IMR-90 (cell line): ENCODE measurements at regions not wholly inside any gene's neighbourhood (a gene's known extent, or its start where the extent isn't known, plus 50 kb on each side); places are given as distances from the start of the nearest gene placed in this dataset.

Experiments used
- ATAC-seq: fragments of 200-7000 bp; cut with Tn5 transposase; 2 replicates; pipeline ENCODE4 v1.9.1; 2020; ENCODE audit warnings: low read depth, mild to moderate bottlenecking, moderate library complexity
- BruUV-seq: library from RNA; stranded (reverse); fragments of 400-500 nt; replicated peaks from 2 replicates; lab custom pipeline; 2021; lab: Mats Ljungman, UMichigan
- CTCF ChIA-PET: fragments of 300-600 bp; formaldehyde crosslinking; extraction: SDS; loops from one replicate; lab custom pipeline; 2021; ENCODE audit warnings: antibody characterized with exemption; lab: Yijun Ruan, JAX
- POLR2A ChIA-PET: fragments of 300-600 bp; sonication (Branson Sonifier 250); formaldehyde crosslinking; loops from one replicate; lab custom pipeline; 2022; ENCODE audit warnings: antibody characterized with exemption; ENCODE audit not compliant: unreplicated experiment; lab: Charles Lee
- DNase-seq: peaks from one replicate; pipeline ENCODE4 v3.0.0; 2013
- H2AFZ ChIP-seq: replicated peaks from 2 replicates; pipeline ENCODE3; 2013; ENCODE audit warnings: low read length, mild to moderate bottlenecking; ENCODE audit not compliant: poor library complexity
- H2AK5ac ChIP-seq: 2 replicates; pipeline ENCODE4 v1.6.1; 2013; ENCODE audit warnings: low read depth, low read length, inconsistent platforms
- H2AK9ac ChIP-seq: replicated peaks from 2 replicates; pipeline ENCODE3; 2013; ENCODE audit warnings: mild to moderate bottlenecking, low read depth, low read length, moderate library complexity; ENCODE audit not compliant: poor library complexity
- H2BK120ac ChIP-seq: 2 replicates; pipeline ENCODE4 v1.6.1; 2013; ENCODE audit warnings: low read depth, low read length, inconsistent platforms
- H2BK15ac ChIP-seq: 3 replicates; pipeline ENCODE4 v1.6.1; 2013; ENCODE audit warnings: low read depth, low read length, inconsistent platforms
- H2BK20ac ChIP-seq: 2 replicates; pipeline ENCODE4 v1.6.1; 2013; ENCODE audit warnings: low read depth, mild to moderate bottlenecking, inconsistent platforms, low read length, moderate library complexity
- H2BK5ac ChIP-seq: 2 replicates; pipeline ENCODE4 v1.6.1; 2013; ENCODE audit warnings: mild to moderate bottlenecking, low read depth, low read length, inconsistent platforms; ENCODE audit not compliant: poor library complexity, severe bottlenecking
- H3K14ac ChIP-seq: replicated peaks from 2 replicates; pipeline ENCODE4 v1.6.1; 2013; ENCODE audit warnings: low read depth, low read length, inconsistent platforms
- H3K18ac ChIP-seq: 2 replicates; pipeline ENCODE4 v1.6.1; 2013; ENCODE audit warnings: low read depth, low read length, control low read depth
- H3K23ac ChIP-seq: 2 replicates; pipeline ENCODE4 v1.6.1; 2013; ENCODE audit warnings: low read depth, low read length, inconsistent platforms
- H3K27ac ChIP-seq: 2 replicates; pipeline ENCODE4 v1.5.1; 2013; ENCODE audit warnings: mild to moderate bottlenecking, control low read depth, low read length; ENCODE audit not compliant: insufficient read depth
- H3K27me3 ChIP-seq: 2 replicates; pipeline ENCODE4 v1.6.1; 2013; ENCODE audit warnings: low read length; ENCODE audit not compliant: control insufficient read depth, insufficient read depth
- H3K36me3 ChIP-seq: 2 replicates; pipeline ENCODE4 v1.6.1; 2013; ENCODE audit warnings: low read length, mixed read lengths; ENCODE audit not compliant: control insufficient read depth, insufficient read depth
- H3K4ac ChIP-seq: 2 replicates; pipeline ENCODE4 v1.6.1; 2013; ENCODE audit warnings: low read depth, low read length, inconsistent platforms
- H3K4me1 ChIP-seq: 2 replicates; pipeline ENCODE4 v1.6.1; 2013; ENCODE audit warnings: low read length, mixed read lengths; ENCODE audit not compliant: control insufficient read depth, insufficient read depth
- H3K4me2 ChIP-seq: 2 replicates; pipeline ENCODE4 v1.6.1; 2013; ENCODE audit warnings: low read depth, mild to moderate bottlenecking, control low read depth, low read length, moderate library complexity
- H3K4me3 ChIP-seq: 2 replicates; pipeline ENCODE4 v1.5.1; 2013; ENCODE audit warnings: low read depth, mild to moderate bottlenecking, control low read depth, low read length, moderate library complexity; ENCODE audit not compliant: insufficient read depth
- H3K56ac ChIP-seq: 2 replicates; pipeline ENCODE4 v1.6.1; 2013; ENCODE audit warnings: low read length, inconsistent platforms; ENCODE audit not compliant: insufficient read depth; ENCODE audit errors: extremely low read depth
- H3K79me1 ChIP-seq, 2 experiments: 2 replicates each; pipeline ENCODE4 v1.6.1; 2013; ENCODE audit warnings: low read length in 2 of 2, inconsistent platforms in 1 of 2, low read depth in 1 of 2
- H3K9ac ChIP-seq: 2 replicates; pipeline ENCODE4 v1.6.1; 2013; ENCODE audit warnings: low read depth, low read length, control low read depth
- H3K9me1 ChIP-seq: 2 replicates; pipeline ENCODE4 v1.6.1; 2013; ENCODE audit warnings: low read length, inconsistent platforms; ENCODE audit not compliant: insufficient read depth
- H3K9me3 ChIP-seq: 2 replicates; pipeline ENCODE4 v1.6.1; 2013; ENCODE audit warnings: low read length; ENCODE audit not compliant: control insufficient read depth, insufficient read depth
- H4K20me1 ChIP-seq: 2 replicates; pipeline ENCODE4 v1.6.1; 2013; ENCODE audit warnings: low read length, inconsistent platforms; ENCODE audit not compliant: insufficient read depth
- H4K5ac ChIP-seq: 2 replicates; pipeline ENCODE4 v1.6.1; 2013; ENCODE audit warnings: mild to moderate bottlenecking, low read depth, low read length, control low read depth
- H4K8ac ChIP-seq, 2 experiments: 2 replicates each; pipeline ENCODE4 v1.6.1; 2013; ENCODE audit warnings: low read depth in 2 of 2, low read length in 2 of 2, control low read depth in 1 of 2, inconsistent platforms in 1 of 2
- H4K91ac ChIP-seq: 2 replicates; pipeline ENCODE4 v1.6.1; 2013; ENCODE audit warnings: low read depth, low read length, inconsistent platforms; ENCODE audit not compliant: insufficient read depth
- CHD1 ChIP-seq: IDR thresholded peaks from 2 replicates; pipeline ENCODE4 v1.6.1; 2012; ENCODE audit warnings: low read depth, low read length, improper control_type of control experiment
- FOS ChIP-seq: fragments of 150-350 bp; IDR thresholded peaks from 2 replicates; pipeline ENCODE4 v1.6.1; 2016; ENCODE audit warnings: low read depth, low read length
- MAFK ChIP-seq: IDR thresholded peaks from 2 replicates; pipeline ENCODE4 v1.6.1; 2012; ENCODE audit warnings: low read depth, low read length, improper control_type of control experiment
- MAZ ChIP-seq: IDR thresholded peaks from 2 replicates; pipeline ENCODE4 v1.6.1; 2012; ENCODE audit warnings: low read depth, mild to moderate bottlenecking, low read length, improper control_type of control experiment, moderate library complexity, borderline replicate concordance
- MXI1 ChIP-seq: IDR thresholded peaks from 2 replicates; pipeline ENCODE4 v1.6.1; 2012; ENCODE audit warnings: low read depth, mild to moderate bottlenecking, low read length, moderate library complexity, borderline replicate concordance
- POLR2A ChIP-seq: IDR thresholded peaks from 2 replicates; pipeline ENCODE4 v1.6.1; 2012; ENCODE audit warnings: mild to moderate bottlenecking, low read depth, low read length
- dilution Hi-C: fragments of 300-500 bp; cut with HindIII; formaldehyde crosslinking; loops from one replicate; pipeline ENCODE4 v1.14.3; 2018; ENCODE audit warnings: low sequenced_read_pairs; ENCODE audit not compliant: unreplicated experiment
- in situ Hi-C: fragments of 300-500 bp; cut with MboI; formaldehyde crosslinking; loops from 3 replicates; pipeline ENCODE4 v1.14.3; 2019; ENCODE audit warnings: low sequenced_read_pairs, inconsistent platforms, mixed read lengths
- intact Hi-C: fragments of 100-400 bp; cut with micrococcal nuclease; formaldehyde crosslinking; loops from 2 replicates; pipeline ENCODE4 v1.10.0; 2022

GRCh38 chr5:68805444-68805843, 288.4 kb upstream of the SLC30A5 start:
- no TSS peak for BruUV-seq
- ATAC-seq (no peak), DNase-seq (no peak)
- Histone ChIP-seq H3K4me1 (no peaks in the 10 kb centered on the region), H2AK9ac (no peak overlapping the region), H3K9me1 (no peaks in the 10 kb centered on the region), H4K20me1 (no peaks in the 10 kb centered on the region), H3K4me3 (no peak overlapping the region), H2AK5ac (no peak overlapping the region), H4K8ac (no peak overlapping the region), H3K4ac (no peak overlapping the region), H3K27ac (no peak overlapping the region), H2AFZ (no peak overlapping the region), H3K36me3 (no peaks in the 10 kb centered on the region), H3K56ac (no peak overlapping the region), H3K14ac (no peak overlapping the region), H4K5ac (no peak overlapping the region), H3K79me1 (no peaks in the 10 kb centered on the region), H3K4me2 (no peak overlapping the region), H3K23ac (no peak overlapping the region), H3K18ac (no peak overlapping the region), H2BK20ac (no peak overlapping the region), H4K91ac (no peak overlapping the region), H3K9ac (no peak overlapping the region), H2BK15ac (no peak overlapping the region), H3K27me3 (no peaks in the 10 kb centered on the region), H3K9me3 (no peaks in the 10 kb centered on the region), H2BK120ac (no peak overlapping the region), H2BK5ac (no peak overlapping the region)
- TF ChIP-seq MXI1 (no peak), POLR2A (no peak), MAFK (no peak), CHD1 (no peak), MAZ (no peak), FOS (no peak)
- dilution Hi-C loops: no loop called here
- ChIA-PET POLR2A (interaction anchor here (0.7 kb wide), 1 partner anchor 138 kb away, joined by 3 read pairs; no protein-coding TSS in a partner anchor), CTCF (no interaction called here)
- intact Hi-C loops: no loop called here
- in situ Hi-C loops: no loop called here
